HG02610 (cell line): ENCODE measurements at regions not wholly inside any gene's neighbourhood (a gene's known extent, or its start where the extent isn't known, plus 50 kb on each side); places are given as distances from the start of the nearest gene placed in this dataset.

ENCODE experiments used
- ATAC-seq: cut with Tn5 transposase; IDR thresholded peaks from one replicate; pipeline ENCODE4 v1.9.1; 2021; ENCODE audit warnings: mild to moderate bottlenecking, moderate library complexity; ENCODE audit not compliant: unreplicated experiment

- no peak for ATAC-seq
These were observed 55.5 kb downstream of the DRD1 start for GRCh38 chr5:175388531-175388930.

GRCh38 chr5:175387144-175387543, 56.8 kb downstream of the DRD1 start:
- ATAC-seq, result no peak

GRCh38 chr5:175386526-175386925, 57.5 kb downstream of the DRD1 start:
- ATAC-seq, result no peak

GRCh38 chr5:175385691-175386362, 58.2 kb downstream of the DRD1 start:
- no peak for ATAC-seq

GRCh38 chr5:175384724-175385552, 59.0 kb downstream of the DRD1 start:
- ATAC-seq, result no peak

GRCh38 chr5:175383350-175383749, 60.6 kb downstream of the DRD1 start:
- no peak for ATAC-seq

- no peak for ATAC-seq
These were observed 61.8 kb downstream of the DRD1 start for GRCh38 chr5:175382171-175382570.

GRCh38 chr5:175381130-175381529, 62.9 kb downstream of the DRD1 start:
- no peak for ATAC-seq

GRCh38 chr5:175380701-175381100, 63.3 kb downstream of the DRD1 start:
- ATAC-seq, result no peak

GRCh38 chr5:175379867-175380266, 64.1 kb downstream of the DRD1 start:
- no peak for ATAC-seq

GRCh38 chr5:175378444-175379028, 65.4 kb downstream of the DRD1 start:
- no peak for ATAC-seq

GRCh38 chr5:175377816-175378215, 66.2 kb downstream of the DRD1 start:
- no peak for ATAC-seq

GRCh38 chr5:175374166-175374875, 69.7 kb downstream of the DRD1 start:
- no peak for ATAC-seq

- no peak for ATAC-seq
These were observed 78.1 kb downstream of the DRD1 start for GRCh38 chr5:175365866-175366265.

GRCh38 chr5:175363300-175363699, 80.7 kb downstream of the DRD1 start:
- ATAC-seq, result no peak

GRCh38 chr5:175357995-175358394, 86.0 kb downstream of the DRD1 start:
- ATAC-seq, result no peak

GRCh38 chr5:175356428-175356827, 87.6 kb downstream of the DRD1 start:
- no peak for ATAC-seq

- ATAC-seq, result no peak
These were observed 89.0 kb downstream of the DRD1 start for GRCh38 chr5:175354964-175355363.

- ATAC-seq, result no peak
These were observed 90.1 kb downstream of the DRD1 start for GRCh38 chr5:175353926-175354325.

GRCh38 chr5:175351897-175352590, 91.9 kb downstream of the DRD1 start:
- ATAC-seq, result no peak

GRCh38 chr5:175351126-175351525, 92.9 kb downstream of the DRD1 start:
- no peak for ATAC-seq
